ENCODE measurements at regions not wholly inside any gene's neighbourhood (a gene's known extent, or its start where the extent isn't known, plus 50 kb on each side); places are given as distances from the start of the nearest gene placed in this dataset.

DNA sequence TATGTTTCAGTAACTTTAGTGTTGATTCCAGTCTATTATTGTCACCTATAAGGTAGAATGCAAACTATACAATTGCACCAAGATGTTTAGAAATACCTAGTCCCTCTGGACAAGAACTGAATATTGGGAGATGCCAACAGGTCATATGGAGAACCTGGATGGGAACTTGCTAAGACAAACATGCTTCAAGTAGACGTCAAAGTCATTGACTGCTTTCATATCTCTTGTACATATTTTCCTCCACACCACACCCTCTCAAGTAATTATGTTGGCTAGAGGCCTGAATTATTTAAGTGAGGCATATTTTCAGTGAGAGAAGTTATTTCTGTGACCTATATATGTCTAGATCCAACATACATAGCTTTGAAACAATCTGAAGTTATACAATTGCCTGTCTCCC is 453.3 kb downstream of the ELAVL2 start:
- TF ChIP-seq, protein P1, sequence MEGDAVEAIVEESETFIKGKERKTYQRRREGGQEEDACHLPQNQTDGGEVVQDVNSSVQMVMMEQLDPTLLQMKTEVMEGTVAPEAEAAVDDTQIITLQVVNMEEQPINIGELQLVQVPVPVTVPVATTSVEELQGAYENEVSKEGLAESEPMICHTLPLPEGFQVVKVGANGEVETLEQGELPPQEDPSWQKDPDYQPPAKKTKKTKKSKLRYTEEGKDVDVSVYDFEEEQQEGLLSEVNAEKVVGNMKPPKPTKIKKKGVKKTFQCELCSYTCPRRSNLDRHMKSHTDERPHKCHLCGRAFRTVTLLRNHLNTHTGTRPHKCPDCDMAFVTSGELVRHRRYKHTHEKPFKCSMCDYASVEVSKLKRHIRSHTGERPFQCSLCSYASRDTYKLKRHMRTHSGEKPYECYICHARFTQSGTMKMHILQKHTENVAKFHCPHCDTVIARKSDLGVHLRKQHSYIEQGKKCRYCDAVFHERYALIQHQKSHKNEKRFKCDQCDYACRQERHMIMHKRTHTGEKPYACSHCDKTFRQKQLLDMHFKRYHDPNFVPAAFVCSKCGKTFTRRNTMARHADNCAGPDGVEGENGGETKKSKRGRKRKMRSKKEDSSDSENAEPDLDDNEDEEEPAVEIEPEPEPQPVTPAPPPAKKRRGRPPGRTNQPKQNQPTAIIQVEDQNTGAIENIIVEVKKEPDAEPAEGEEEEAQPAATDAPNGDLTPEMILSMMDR (IDR thresholded peaks at IDR 0.05): no peak
- TF ChIP-seq POLR2A (IDR thresholded peaks at IDR 0.05): no peak
